NCI-H345 (cell line): ENCODE measurements at regions not wholly inside any gene's neighbourhood (a gene's known extent, or its start where the extent isn't known, plus 50 kb on each side); places are given as distances from the start of the nearest gene placed in this dataset.
A peak's percentile ranks its signal among the peaks of the same experiment; 100 is the strongest.
"Not testable (repeated sequence)": the region's sequence is repeated elsewhere in the genome, so short reads cannot be mapped to it uniquely, and the experiment has no call there.

Experiments used
- DNase-seq: peaks from one replicate; lab custom pipeline; 2025; lab: John Stamatoyannopoulos, UW

DNA sequence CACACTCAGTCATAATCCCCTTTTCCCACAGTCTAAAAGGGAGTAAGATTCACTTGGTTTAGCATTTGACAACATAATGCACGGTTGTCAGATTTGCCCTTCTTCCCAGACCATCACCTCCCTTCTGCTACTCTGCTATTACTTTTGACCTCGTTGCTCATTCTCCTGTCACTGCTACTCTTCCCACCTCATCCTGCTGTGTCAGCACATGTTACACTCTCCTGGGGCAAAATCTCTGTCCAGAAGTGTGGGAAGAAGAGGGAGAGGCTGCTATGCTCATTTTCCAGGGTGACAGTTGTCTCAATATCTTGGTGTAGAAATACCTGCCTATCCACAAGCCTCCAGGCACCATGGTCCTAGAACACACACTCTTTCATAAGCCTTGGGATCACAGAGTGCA lies 449.9 kb upstream of the PIK3R1 start:
- DNase-seq = no peak

DNA sequence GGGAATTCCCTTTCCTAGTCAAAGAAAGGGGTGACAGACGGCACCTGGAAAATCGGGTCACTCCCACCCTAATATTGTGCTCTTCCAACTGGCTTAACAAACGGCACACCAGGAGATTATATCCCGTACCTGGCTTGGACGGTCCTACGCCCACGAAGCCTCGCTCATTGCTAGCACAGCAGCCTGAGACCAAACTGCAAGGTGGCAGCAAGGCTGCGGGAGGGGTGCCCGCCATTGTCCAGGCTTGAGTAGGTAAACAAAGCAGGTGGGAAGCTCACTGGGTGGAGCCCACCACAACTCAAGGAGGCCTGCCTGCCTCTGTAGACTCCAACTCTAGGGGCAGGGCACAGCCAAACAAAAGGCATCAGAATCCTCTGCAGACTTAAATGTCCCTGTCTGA lies 457.8 kb upstream of the PIK3R1 start:
- not testable (repeated sequence) for DNase-seq

DNA sequence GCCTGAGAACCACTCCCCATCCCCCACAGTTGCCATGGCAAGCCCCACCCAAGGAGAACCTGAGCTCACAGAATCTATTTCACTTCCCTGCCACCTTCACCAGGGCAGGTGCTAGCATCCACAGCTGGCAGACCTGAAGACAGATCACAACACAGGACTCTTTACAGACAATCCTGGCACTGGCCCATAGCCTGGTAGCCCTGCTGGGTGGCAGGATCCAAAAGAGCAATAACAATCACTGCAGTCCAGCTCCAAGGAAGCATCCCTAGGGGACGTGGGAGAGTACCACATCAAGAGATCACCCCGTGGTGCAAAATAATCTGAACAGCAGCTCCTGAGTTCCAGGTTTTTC lies 463.2 kb upstream of the PIK3R1 start:
- DNase-seq = peak; percentile 30

DNA sequence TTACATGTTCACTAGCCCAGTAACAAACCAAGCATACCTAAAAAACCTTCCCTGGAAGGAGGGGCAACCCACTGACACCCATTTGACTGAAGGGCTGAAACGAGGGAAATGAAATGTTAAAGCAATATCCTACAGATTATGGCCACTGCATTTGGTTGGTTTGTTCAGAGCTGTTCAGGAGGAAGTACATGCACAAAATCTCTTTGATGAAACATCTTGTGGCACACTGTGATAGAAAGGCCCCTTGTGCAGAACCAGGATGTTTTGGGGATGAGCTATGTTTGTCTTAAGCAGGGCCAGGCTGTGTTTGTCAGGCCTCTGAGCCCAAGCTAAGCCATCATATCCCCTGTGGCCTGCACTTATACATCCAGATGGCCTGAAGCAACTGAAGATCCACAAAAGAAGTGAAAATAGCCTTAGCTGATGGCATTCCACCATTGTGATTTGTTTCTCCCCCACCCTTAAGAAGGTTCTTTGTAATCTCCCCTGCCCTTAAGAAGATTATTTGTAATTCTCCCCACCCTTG lies 467.3 kb upstream of the PIK3R1 start:
- no peak for DNase-seq

GRCh38 chr5:67747096-67747495 lies 468.5 kb upstream of the PIK3R1 start:
- no peak for DNase-seq

DNA sequence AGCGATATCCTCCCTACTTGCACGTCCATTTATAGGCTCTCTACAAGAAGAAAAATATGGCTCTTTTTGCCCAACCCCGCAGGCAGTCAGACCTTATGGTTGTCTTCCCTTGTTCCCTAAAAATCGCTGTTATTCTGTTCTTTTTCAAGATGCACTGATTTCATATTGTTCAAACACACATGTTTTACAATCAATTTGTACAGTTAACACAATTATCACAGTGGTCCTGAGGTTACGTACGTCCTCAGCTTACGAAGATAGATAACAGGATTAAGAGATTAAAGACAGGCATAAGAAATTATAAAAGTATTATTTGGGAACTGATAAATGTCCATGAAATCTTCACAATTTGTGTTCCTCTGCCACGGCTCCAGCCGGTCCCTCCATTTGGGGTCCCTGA lies 468.9 kb upstream of the PIK3R1 start:
- not testable (repeated sequence) for DNase-seq

DNA sequence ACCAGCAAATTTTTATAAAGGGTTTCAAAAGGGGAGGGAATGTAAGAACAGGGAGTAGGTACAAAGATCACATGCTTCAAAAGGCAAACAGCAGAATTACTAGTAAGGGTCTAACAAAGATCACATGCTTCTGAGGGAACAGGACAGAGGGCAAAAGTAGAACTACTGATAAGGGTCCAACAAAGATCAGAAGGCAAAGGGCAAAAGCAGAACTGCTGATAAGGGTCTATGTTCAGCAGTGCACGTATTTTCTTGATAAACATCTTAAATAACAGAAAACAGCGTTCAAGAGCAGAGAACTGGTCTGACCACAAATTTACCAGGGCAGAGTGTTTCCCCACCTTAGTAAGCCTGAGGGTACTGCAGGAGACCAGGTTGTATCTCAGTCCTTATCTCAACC lies 469.5 kb upstream of the PIK3R1 start:
- no peak for DNase-seq

DNA sequence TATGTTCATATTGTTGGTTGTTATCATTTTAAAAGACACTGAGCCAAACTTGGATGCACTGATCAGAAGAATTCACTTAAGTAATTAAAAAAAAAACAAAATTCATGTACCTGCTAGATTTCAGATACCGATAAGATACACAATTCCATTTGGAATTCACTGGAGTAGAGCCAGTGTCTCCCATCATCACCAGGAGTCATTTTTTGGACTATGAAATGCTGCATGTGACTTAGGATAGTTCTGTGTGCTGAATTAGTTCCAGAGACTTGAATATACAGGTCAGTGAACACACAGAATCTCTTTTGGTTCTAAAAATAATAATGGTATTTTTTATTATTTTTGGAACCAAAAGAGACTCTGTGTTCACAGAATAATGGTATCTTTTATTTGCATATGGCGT lies 482.6 kb upstream of the PIK3R1 start:
- DNase-seq = no peak

DNA sequence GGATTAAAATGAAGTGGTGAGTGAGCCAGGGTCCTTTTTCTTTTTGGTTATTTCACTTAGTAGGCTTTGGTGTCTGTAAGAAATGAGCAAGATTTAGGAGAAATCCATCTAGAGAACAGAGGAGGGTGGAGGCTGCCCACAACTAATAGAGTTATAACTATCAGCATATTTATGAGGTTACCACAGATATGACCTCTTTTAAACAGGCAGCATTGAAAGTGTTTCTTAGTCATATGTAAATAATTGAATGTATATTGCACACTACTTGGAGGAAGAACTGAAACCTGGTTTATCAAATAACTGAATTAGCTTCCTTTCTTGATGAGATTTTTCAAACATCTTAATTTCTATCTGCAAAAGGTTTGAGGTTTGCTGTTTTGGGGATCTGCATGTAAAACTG lies 483.1 kb upstream of the PIK3R1 start:
- no peak for DNase-seq

DNA sequence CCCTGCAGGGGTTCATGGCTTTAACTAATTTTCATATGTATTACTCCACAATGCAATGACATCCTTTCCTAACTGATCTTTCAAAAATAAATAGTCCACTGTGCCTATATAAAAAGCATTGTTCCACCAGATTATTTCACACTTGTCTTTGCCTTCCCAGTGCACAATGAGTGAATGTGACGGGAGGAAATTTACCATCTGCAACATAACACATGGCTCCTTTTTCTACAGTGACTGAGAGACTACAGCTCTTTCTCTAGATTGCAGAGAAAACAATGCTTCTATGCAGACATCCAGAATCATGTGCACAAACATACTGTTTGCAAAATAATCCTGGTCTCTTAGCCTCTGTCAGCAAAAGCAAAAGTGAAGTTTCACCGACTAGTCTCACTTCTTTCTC lies 483.7 kb upstream of the PIK3R1 start:
- no peak for DNase-seq

GRCh38 chr5:67730917-67731474 lies 484.6 kb upstream of the PIK3R1 start:
- no peak for DNase-seq

DNA sequence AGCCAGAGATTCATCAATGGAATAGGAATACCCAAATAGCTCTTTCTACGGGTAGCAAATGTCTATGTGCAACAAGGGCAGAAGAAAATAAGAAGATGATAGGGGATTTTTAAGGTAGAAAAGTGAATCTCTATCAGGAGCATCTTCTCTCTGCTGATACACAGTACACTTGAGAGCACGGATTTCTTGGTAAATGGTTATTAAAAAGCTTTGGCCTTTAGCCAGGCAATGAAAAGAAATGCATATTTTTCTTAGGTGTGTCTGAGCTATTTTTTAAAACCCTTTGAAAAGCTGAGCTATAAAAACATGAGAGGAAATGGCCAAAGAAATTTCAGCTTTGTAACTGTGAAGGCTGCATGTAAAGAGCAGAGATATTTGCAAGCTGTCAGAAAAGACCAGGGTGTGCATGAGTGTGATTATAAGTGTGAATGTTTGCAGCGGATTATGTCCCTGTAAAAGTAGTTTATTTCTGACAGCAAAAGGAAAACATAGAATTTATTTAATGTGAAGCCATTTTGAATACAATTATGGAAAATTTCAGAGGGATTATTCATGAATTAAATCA lies 487.1 kb upstream of the PIK3R1 start:
- DNase-seq = no peak

DNA sequence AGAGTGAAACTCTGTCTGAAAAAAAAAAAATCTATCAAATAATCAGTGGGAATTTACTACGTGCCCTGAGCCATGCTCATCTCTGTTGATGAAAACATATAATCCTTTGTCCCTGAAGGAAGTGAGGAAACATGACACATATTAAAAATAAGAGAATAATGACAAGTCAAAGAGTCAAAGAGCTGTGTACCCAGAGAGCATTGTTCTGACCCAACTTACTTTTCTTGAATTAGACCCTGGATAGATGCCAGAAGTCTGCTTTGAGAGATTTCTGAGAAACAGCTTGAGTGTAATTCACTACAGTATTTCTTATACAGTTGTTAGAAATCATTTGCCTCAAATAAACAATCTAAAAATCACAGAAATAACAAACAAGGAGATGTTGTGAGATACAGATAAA lies 490.0 kb upstream of the PIK3R1 start:
- no peak for DNase-seq

GRCh38 chr5:67724412-67725135 lies 491.0 kb upstream of the PIK3R1 start:
- DNase-seq = no peak

GRCh38 chr5:67723873-67724272 lies 491.7 kb upstream of the PIK3R1 start:
- no peak for DNase-seq

GRCh38 chr5:67722582-67722981 lies 493.0 kb upstream of the PIK3R1 start:
- not testable (repeated sequence) for DNase-seq

DNA sequence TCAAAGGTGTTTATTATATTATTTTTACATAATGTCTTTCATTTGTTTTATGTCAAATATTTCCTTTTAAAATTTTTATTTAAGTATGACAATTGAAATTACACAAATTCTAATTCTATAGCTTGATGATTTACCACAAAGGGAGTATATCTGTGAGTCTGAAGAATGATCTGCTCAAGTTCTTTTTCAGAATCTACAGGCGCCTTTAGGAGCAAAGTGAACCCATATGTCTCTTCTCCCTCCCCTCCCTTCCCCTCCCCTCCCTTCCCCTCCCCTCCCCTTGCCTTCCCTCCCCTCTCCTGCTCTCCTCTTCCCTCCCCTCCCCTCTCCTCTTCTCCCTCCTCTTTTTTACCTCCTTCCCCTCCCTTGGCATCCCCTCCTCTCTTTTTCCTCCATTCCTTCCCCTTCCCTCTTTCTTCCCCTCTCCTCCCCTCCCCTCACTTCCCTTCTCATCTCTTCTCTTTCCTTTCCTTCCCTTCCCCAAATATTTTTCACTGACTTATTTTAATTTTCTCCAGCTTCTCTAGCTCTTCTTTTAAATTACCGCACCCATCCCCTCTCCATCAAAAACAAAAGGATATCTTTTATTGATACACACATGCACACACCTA lies 495.3 kb upstream of the PIK3R1 start:
- no peak for DNase-seq

DNA sequence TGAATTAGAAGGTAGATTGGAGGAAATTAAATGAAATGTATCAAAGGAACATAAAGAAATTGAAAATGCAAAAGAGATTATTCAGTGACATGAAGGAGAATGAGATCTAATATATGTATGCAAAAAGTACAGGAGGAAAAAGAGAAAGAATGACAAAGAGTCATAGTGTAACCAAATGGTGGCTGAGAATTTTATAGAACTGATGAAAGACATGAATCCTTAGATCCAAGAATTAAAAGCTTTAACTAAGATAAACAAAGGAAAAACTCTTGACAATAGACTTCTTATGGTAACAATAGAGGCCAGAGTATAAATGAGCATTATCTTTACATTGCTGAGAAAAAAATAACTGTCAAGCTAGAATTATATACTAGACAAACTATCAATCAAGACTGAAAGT lies 505.4 kb upstream of the CD180 start:
- DNase-seq = no peak

- no peak for DNase-seq
Observed at GRCh38 chr5:67699560-67699959, 503.0 kb upstream of the CD180 start.

GRCh38 chr5:67696446-67696845 lies 499.8 kb upstream of the CD180 start:
- DNase-seq = no peak

DNA sequence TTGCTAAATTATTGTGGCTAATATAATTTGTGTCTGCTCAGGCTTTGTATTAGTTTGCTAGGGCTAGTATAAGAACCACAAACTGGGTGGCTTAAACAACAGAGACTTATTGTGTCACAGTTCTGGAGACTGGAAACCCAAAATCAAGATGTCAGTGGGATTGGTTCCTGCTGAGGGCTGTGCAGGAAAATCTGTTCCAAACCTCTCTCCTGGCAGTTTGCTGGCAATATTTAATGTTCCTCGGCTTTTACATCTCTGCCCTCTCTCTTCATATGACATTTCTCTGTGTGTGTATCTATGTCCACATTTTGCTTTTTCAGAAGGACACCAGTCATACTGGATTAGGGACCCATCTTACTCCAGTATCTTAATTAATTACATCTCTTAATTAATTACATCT lies 498.8 kb upstream of the CD180 start:
- DNase-seq = no peak

- no peak for DNase-seq
Observed at GRCh38 chr5:67694810-67695191, 498.2 kb upstream of the CD180 start.
